RWPE2 (cell line): ENCODE measurements at regions not wholly inside any gene's neighbourhood (a gene's known extent, or its start where the extent isn't known, plus 50 kb on each side); places are given as distances from the start of the nearest gene placed in this dataset.
"Not testable (repeated sequence)": the region's sequence is repeated elsewhere in the genome, so short reads cannot be mapped to it uniquely, and the experiment has no call there.

Source experiments
- ATAC-seq: fragments of 200-7000 bp; cut with Tn5 transposase; 3 replicates; pipeline ENCODE4 v1.9.1; 2021; ENCODE audit warnings: low read depth
- DNase-seq: peaks from one replicate; pipeline ENCODE4 v3.0.0-alpha.2; 2020; ENCODE audit warnings: low spot score
- H3K27ac ChIP-seq: fragments of 450-650 bp; 2 replicates; pipeline ENCODE4 v1.5.1; 2017; ENCODE audit warnings: mild to moderate bottlenecking; ENCODE audit not compliant: poor library complexity, severe bottlenecking
- H3K27me3 ChIP-seq: fragments of 250-450 bp; sonication (Bioruptor Pico); 2 replicates; pipeline ENCODE4 v1.5.1; 2021; ENCODE audit warnings: mild to moderate bottlenecking, moderate library complexity; ENCODE audit not compliant: insufficient read depth, poor library complexity, severe bottlenecking
- H3K36me3 ChIP-seq: fragments of 250-450 bp; sonication (Bioruptor Pico); 2 replicates; pipeline ENCODE4 v1.5.1; 2020; ENCODE audit warnings: low read depth, mild to moderate bottlenecking, moderate library complexity
- H3K4me1 ChIP-seq: fragments of 250-450 bp; sonication (Bioruptor Pico); 2 replicates; pipeline ENCODE4 v1.5.1; 2021; ENCODE audit warnings: mild to moderate bottlenecking, moderate library complexity; ENCODE audit not compliant: insufficient read depth, poor library complexity, severe bottlenecking
- H3K4me3 ChIP-seq: fragments of 250-450 bp; sonication (Bioruptor Pico); 2 replicates; pipeline ENCODE4 v1.5.1; 2021; ENCODE audit warnings: mild to moderate bottlenecking, moderate library complexity; ENCODE audit not compliant: severe bottlenecking
- H3K9me3 ChIP-seq: fragments of 250-450 bp; sonication (Bioruptor Pico); 2 replicates; pipeline ENCODE4 v1.5.1; 2021; ENCODE audit warnings: mild to moderate bottlenecking, moderate library complexity; ENCODE audit not compliant: severe bottlenecking
- CTCF ChIP-seq: fragments of 450-650 bp; IDR thresholded peaks from one replicate; pipeline ENCODE4 v1.5.1; 2017; ENCODE audit warnings: mild to moderate bottlenecking, moderate library complexity; ENCODE audit not compliant: poor library complexity, severe bottlenecking

- no peak for TF ChIP-seq CTCF
- Histone ChIP-seq H3K27me3 (no peaks in the 10 kb centered on the region), H3K27ac (no peak overlapping the region), H3K4me1 (no peaks in the 10 kb centered on the region), H3K36me3 (no peaks in the 10 kb centered on the region), H3K9me3 (no peaks in the 10 kb centered on the region), H3K4me3 (no peak overlapping the region)
- no peak for ATAC-seq
- no peak for DNase-seq
Observed at GRCh38 chr13:65787082-65787481, 1443.1 kb downstream of the PCDH9 start.

GRCh38 chr13:65784088-65784816, 1445.9 kb downstream of the PCDH9 start:
- ATAC-seq = no peak
- Histone ChIP-seq H3K36me3 (no peaks in the 10 kb centered on the region), H3K27ac (no peak overlapping the region), H3K27me3 (no peaks in the 10 kb centered on the region), H3K4me3 (no peak overlapping the region), H3K4me1 (no peaks in the 10 kb centered on the region), H3K9me3 (no peaks in the 10 kb centered on the region)
- TF ChIP-seq CTCF = no peak
- DNase-seq = no peak

- H3K4me3 ChIP-seq = no peak overlapping the region
- H3K36me3 ChIP-seq = no peaks in the 10 kb centered on the region
- DNase-seq = no peak
- no peaks in the 10 kb centered on the region for H3K27me3 ChIP-seq
- H3K9me3 ChIP-seq = no peaks in the 10 kb centered on the region
- H3K27ac ChIP-seq = no peak overlapping the region
- no peak for TF ChIP-seq CTCF
- ATAC-seq = no peak
- H3K4me1 ChIP-seq = no peaks in the 10 kb centered on the region
Observed at GRCh38 chr13:65783383-65783782, 1446.8 kb downstream of the PCDH9 start.

- DNase-seq, H3K4me1 ChIP-seq, H3K27me3 ChIP-seq, H3K36me3 ChIP-seq, H3K9me3 ChIP-seq, H3K27ac ChIP-seq, H3K4me3 ChIP-seq, ATAC-seq: not testable (repeated sequence)
Observed at GRCh38 chr13:65771704-65772313, 1458.3 kb downstream of the PCDH9 start.

- H3K4me1 ChIP-seq = no peaks in the 10 kb centered on the region
- TF ChIP-seq CTCF = no peak
- no peak overlapping the region for H3K27ac ChIP-seq
- no peak overlapping the region for H3K4me3 ChIP-seq
- H3K36me3 ChIP-seq = no peaks in the 10 kb centered on the region
- no peaks in the 10 kb centered on the region for H3K9me3 ChIP-seq
- DNase-seq (no peak), ATAC-seq (no peak)
- H3K27me3 ChIP-seq = no peaks in the 10 kb centered on the region
Observed at GRCh38 chr13:65768545-65768944, 1461.6 kb downstream of the PCDH9 start.
